ENCODE measurements at regions not wholly inside any gene's neighbourhood (a gene's known extent, or its start where the extent isn't known, plus 50 kb on each side); places are given as distances from the start of the nearest gene placed in this dataset.
"Not testable (repeated sequence)": the region's sequence is repeated elsewhere in the genome, so short reads cannot be mapped to it uniquely, and the experiment has no call there.

GRCh38 chr3:557972-558371 lies 361.4 kb downstream of the CHL1 start:
- no peaks in the 10 kb centered on the region for H3K27me3 ChIP-seq (ENCODE audit: control insufficient read depth in 5 of 5, insufficient read depth in 4 of 5, low read length in 5 of 5)
- H3K9me3 ChIP-seq (ENCODE audit: control insufficient read depth in 5 of 5, low read length in 5 of 5), result no peaks in the 10 kb centered on the region
- H3K4me3 ChIP-seq (ENCODE audit: low read depth in 1 of 5, low read length in 5 of 5), result no peak overlapping the region
- no peaks in the 10 kb centered on the region for H3K36me3 ChIP-seq (ENCODE audit: control insufficient read depth in 5 of 5, insufficient read depth in 5 of 5, low read length in 5 of 5)
- no peaks in the 10 kb centered on the region for H3K4me1 ChIP-seq (ENCODE audit: control insufficient read depth in 5 of 5, insufficient read depth in 5 of 5, low read length in 5 of 5)
- H3K27ac ChIP-seq (ENCODE audit: low read depth, low read length), result no peak overlapping the region
- H3K9ac ChIP-seq (ENCODE audit: low read length in 5 of 5), result no peak overlapping the region

GRCh38 chr3:567488-568185 lies 371.1 kb downstream of the CHL1 start:
- Histone ChIP-seq H3K36me3 (ENCODE audit: control insufficient read depth in 5 of 5, insufficient read depth in 5 of 5, low read length in 5 of 5) (no peaks in the 10 kb centered on the region), H3K27ac (ENCODE audit: low read depth, low read length) (no peak overlapping the region), H3K27me3 (ENCODE audit: control insufficient read depth in 5 of 5, insufficient read depth in 4 of 5, low read length in 5 of 5) (no peaks in the 10 kb centered on the region), H3K4me1 (ENCODE audit: control insufficient read depth in 5 of 5, insufficient read depth in 5 of 5, low read length in 5 of 5) (no peaks in the 10 kb centered on the region), H3K4me3 (ENCODE audit: low read depth in 1 of 5, low read length in 5 of 5) (no peak overlapping the region), H3K9ac (ENCODE audit: low read length in 5 of 5) (no peak overlapping the region), H3K9me3 (ENCODE audit: control insufficient read depth in 5 of 5, low read length in 5 of 5) (no peaks in the 10 kb centered on the region)

GRCh38 chr3:579529-579928 lies 383.0 kb downstream of the CHL1 start:
- not testable (repeated sequence) for H3K4me1 ChIP-seq (ENCODE audit: control insufficient read depth in 5 of 5, insufficient read depth in 5 of 5, low read length in 5 of 5); H3K4me3 ChIP-seq (ENCODE audit: low read depth in 1 of 5, low read length in 5 of 5); H3K9me3 ChIP-seq (ENCODE audit: control insufficient read depth in 5 of 5, low read length in 5 of 5); H3K27me3 ChIP-seq (ENCODE audit: control insufficient read depth in 5 of 5, insufficient read depth in 4 of 5, low read length in 5 of 5); H3K36me3 ChIP-seq (ENCODE audit: control insufficient read depth in 5 of 5, insufficient read depth in 5 of 5, low read length in 5 of 5); H3K27ac ChIP-seq (ENCODE audit: low read depth, low read length); H3K9ac ChIP-seq (ENCODE audit: low read length in 5 of 5)

- not testable (repeated sequence) for H3K4me1 ChIP-seq (ENCODE audit: control insufficient read depth in 5 of 5, insufficient read depth in 5 of 5, low read length in 5 of 5); H3K9me3 ChIP-seq (ENCODE audit: control insufficient read depth in 5 of 5, low read length in 5 of 5); H3K9ac ChIP-seq (ENCODE audit: low read length in 5 of 5); H3K27me3 ChIP-seq (ENCODE audit: control insufficient read depth in 5 of 5, insufficient read depth in 4 of 5, low read length in 5 of 5); H3K4me3 ChIP-seq (ENCODE audit: low read depth in 1 of 5, low read length in 5 of 5); H3K36me3 ChIP-seq (ENCODE audit: control insufficient read depth in 5 of 5, insufficient read depth in 5 of 5, low read length in 5 of 5); H3K27ac ChIP-seq (ENCODE audit: low read depth, low read length)
Observed at GRCh38 chr3:589066-589465, 392.5 kb downstream of the CHL1 start.

- H3K36me3 ChIP-seq (ENCODE audit: control insufficient read depth in 5 of 5, insufficient read depth in 5 of 5, low read length in 5 of 5); H3K4me1 ChIP-seq (ENCODE audit: control insufficient read depth in 5 of 5, insufficient read depth in 5 of 5, low read length in 5 of 5); H3K9me3 ChIP-seq (ENCODE audit: control insufficient read depth in 5 of 5, low read length in 5 of 5); H3K27me3 ChIP-seq (ENCODE audit: control insufficient read depth in 5 of 5, insufficient read depth in 4 of 5, low read length in 5 of 5); H3K4me3 ChIP-seq (ENCODE audit: low read depth in 1 of 5, low read length in 5 of 5); H3K9ac ChIP-seq (ENCODE audit: low read length in 5 of 5); H3K27ac ChIP-seq (ENCODE audit: low read depth, low read length): not testable (repeated sequence)
Observed at GRCh38 chr3:597304-597703, 400.7 kb downstream of the CHL1 start.

DNA sequence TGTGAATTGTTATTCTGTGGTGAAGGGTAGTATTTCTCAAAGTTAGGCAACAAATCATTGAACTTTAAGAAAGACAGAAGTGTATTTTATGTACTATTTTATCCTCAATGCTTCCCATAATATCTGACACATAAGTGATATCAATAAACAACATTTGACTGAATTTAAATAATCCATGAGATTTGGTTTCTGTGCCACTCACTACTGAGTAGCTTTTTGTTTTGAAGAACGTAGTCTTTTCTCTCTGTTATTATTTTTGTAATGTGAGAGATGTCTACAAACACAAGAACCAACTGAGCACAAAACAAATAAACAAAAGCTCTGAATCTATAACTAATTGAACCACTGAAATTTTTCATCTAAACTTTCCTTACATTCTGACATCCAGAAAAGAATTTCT lies 401.2 kb downstream of the CHL1 start:
- H3K9me3 ChIP-seq (ENCODE audit: control insufficient read depth in 5 of 5, low read length in 5 of 5); H3K36me3 ChIP-seq (ENCODE audit: control insufficient read depth in 5 of 5, insufficient read depth in 5 of 5, low read length in 5 of 5); H3K27ac ChIP-seq (ENCODE audit: low read depth, low read length); H3K27me3 ChIP-seq (ENCODE audit: control insufficient read depth in 5 of 5, insufficient read depth in 4 of 5, low read length in 5 of 5); H3K4me3 ChIP-seq (ENCODE audit: low read depth in 1 of 5, low read length in 5 of 5); H3K9ac ChIP-seq (ENCODE audit: low read length in 5 of 5); H3K4me1 ChIP-seq (ENCODE audit: control insufficient read depth in 5 of 5, insufficient read depth in 5 of 5, low read length in 5 of 5): not testable (repeated sequence)

- H3K9me3 ChIP-seq (ENCODE audit: control insufficient read depth in 5 of 5, low read length in 5 of 5); H3K4me3 ChIP-seq (ENCODE audit: low read depth in 1 of 5, low read length in 5 of 5); H3K27ac ChIP-seq (ENCODE audit: low read depth, low read length): not testable (repeated sequence)
Observed at GRCh38 chr3:607480-607879, 410.9 kb downstream of the CHL1 start.

DNA sequence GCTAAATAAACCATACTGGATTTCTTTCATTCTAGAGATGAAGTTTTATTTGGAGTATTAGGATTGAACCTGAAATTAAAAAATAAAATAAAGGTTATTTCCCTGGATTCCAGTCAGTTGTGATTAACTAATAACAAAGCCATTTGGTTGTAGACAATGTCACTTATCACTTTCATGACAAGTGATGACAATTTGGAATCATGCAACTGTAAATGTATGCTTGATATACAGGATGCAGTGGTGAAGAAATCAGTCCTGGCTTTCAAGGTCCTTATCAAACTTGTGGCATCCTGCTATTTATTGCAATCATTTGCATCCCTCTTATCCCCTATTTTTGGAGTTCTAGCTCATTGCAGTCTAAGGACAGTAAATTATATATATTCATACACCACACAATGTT lies 425.2 kb downstream of the CHL1 start:
- no peak overlapping the region for H3K27ac ChIP-seq (ENCODE audit: low read depth, low read length)
- H3K4me1 ChIP-seq (ENCODE audit: control insufficient read depth in 5 of 5, insufficient read depth in 5 of 5, low read length in 5 of 5), result no peaks in the 10 kb centered on the region
- H3K27me3 ChIP-seq (ENCODE audit: control insufficient read depth in 5 of 5, insufficient read depth in 4 of 5, low read length in 5 of 5), result no peaks in the 10 kb centered on the region
- no peaks in the 10 kb centered on the region for H3K9me3 ChIP-seq (ENCODE audit: control insufficient read depth in 5 of 5, low read length in 5 of 5)
- H3K4me3 ChIP-seq (ENCODE audit: low read depth in 1 of 5, low read length in 5 of 5), result no peak overlapping the region
- no peak overlapping the region for H3K9ac ChIP-seq (ENCODE audit: low read length in 5 of 5)
- no peaks in the 10 kb centered on the region for H3K36me3 ChIP-seq (ENCODE audit: control insufficient read depth in 5 of 5, insufficient read depth in 5 of 5, low read length in 5 of 5)

More at GRCh38 chr3:607480-607879, 410.9 kb downstream of the CHL1 start:
- H3K4me1 ChIP-seq (ENCODE audit: control insufficient read depth in 5 of 5, insufficient read depth in 5 of 5, low read length in 5 of 5); H3K9ac ChIP-seq (ENCODE audit: low read length in 5 of 5); H3K36me3 ChIP-seq (ENCODE audit: control insufficient read depth in 5 of 5, insufficient read depth in 5 of 5, low read length in 5 of 5); H3K27me3 ChIP-seq (ENCODE audit: control insufficient read depth in 5 of 5, insufficient read depth in 4 of 5, low read length in 5 of 5): not testable (repeated sequence)

DNA sequence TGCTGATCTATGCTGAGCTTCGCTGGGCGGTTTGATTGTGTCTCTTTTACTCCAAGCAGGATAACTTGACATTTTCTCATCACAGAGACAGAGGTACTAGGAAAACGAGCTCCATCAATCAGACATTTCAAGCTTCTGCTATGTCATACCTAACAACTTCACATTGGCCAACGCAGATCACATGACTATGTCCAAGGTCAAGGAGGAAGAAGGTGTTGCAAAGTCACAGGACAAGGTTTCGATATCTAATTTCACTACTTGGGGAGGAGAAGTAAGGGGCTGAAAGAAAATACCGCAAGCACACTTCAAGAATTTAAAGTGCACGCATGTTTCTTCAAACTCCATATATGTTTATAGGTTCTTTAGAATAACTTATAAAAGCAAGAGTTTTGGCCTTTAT lies 425.8 kb downstream of the CHL1 start:
- H3K27me3 ChIP-seq (ENCODE audit: control insufficient read depth in 5 of 5, insufficient read depth in 4 of 5, low read length in 5 of 5), result no peaks in the 10 kb centered on the region
- no peak overlapping the region for H3K9ac ChIP-seq (ENCODE audit: low read length in 5 of 5)
- H3K9me3 ChIP-seq (ENCODE audit: control insufficient read depth in 5 of 5, low read length in 5 of 5), result no peaks in the 10 kb centered on the region
- H3K27ac ChIP-seq (ENCODE audit: low read depth, low read length), result no peak overlapping the region
- H3K36me3 ChIP-seq (ENCODE audit: control insufficient read depth in 5 of 5, insufficient read depth in 5 of 5, low read length in 5 of 5), result no peaks in the 10 kb centered on the region
- H3K4me1 ChIP-seq (ENCODE audit: control insufficient read depth in 5 of 5, insufficient read depth in 5 of 5, low read length in 5 of 5), result no peaks in the 10 kb centered on the region
- no peak overlapping the region for H3K4me3 ChIP-seq (ENCODE audit: low read depth in 1 of 5, low read length in 5 of 5)

DNA sequence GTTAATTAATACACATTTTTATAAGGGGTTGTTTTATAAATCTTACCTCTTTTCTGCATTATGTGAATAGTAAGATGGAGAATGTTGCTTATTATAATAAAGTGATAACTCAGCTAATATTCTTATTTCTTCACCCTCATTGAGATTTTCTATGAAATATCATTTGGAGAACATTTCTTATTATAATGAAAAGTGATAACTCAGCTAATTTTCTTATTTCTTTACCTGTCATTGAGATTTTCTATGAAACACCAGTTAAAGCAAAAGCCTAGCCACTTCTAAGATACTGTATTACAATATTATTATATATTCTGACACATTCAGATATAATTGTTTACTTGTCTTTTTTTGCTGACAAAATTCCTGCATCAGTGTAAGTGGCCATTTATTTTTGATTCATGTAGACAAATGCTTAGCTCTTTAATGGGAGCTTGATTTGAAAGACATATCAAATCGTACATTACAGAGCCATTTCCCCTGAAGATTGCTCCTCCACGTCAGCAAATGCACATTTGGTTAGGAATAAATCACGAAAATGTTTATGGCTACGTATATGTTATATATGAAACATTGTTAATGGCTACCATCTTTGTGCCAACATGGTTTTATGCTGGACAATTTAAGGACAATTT lies 427.5 kb downstream of the CHL1 start:
- Histone ChIP-seq H3K27me3 (ENCODE audit: control insufficient read depth in 5 of 5, insufficient read depth in 4 of 5, low read length in 5 of 5) (no peaks in the 10 kb centered on the region), H3K4me1 (ENCODE audit: control insufficient read depth in 5 of 5, insufficient read depth in 5 of 5, low read length in 5 of 5) (no peaks in the 10 kb centered on the region), H3K9me3 (ENCODE audit: control insufficient read depth in 5 of 5, low read length in 5 of 5) (no peaks in the 10 kb centered on the region), H3K9ac (ENCODE audit: low read length in 5 of 5) (no peak overlapping the region), H3K27ac (ENCODE audit: low read depth, low read length) (no peak overlapping the region), H3K36me3 (ENCODE audit: control insufficient read depth in 5 of 5, insufficient read depth in 5 of 5, low read length in 5 of 5) (no peaks in the 10 kb centered on the region), H3K4me3 (ENCODE audit: low read depth in 1 of 5, low read length in 5 of 5) (no peak overlapping the region)
